HepG2 (cell line): ENCODE measurements at regions not wholly inside any gene's neighbourhood (a gene's known extent, or its start where the extent isn't known, plus 50 kb on each side); places are given as distances from the start of the nearest gene placed in this dataset.

Source experiments
- AKNA ChIP-seq: sonication (generic); formaldehyde crosslinking; IDR thresholded peaks from 2 replicates; pipeline ENCODE4 v1.4.0; 2020; ENCODE audit warnings: missing genetic modification reagents, borderline replicate concordance
- CENPT ChIP-seq: sonication (generic); formaldehyde crosslinking; IDR thresholded peaks from 2 replicates; pipeline ENCODE4 v1.8.0; 2022; ENCODE audit warnings: low read depth, mild to moderate bottlenecking, moderate library complexity, missing genetic modification reagents
- GATAD2A ChIP-seq: IDR thresholded peaks from 2 replicates; pipeline ENCODE4 v1.6.1; 2016
- NFRKB ChIP-seq: fragments of 450-650 bp; IDR thresholded peaks from 2 replicates; pipeline ENCODE4 v1.6.1; 2017
- PLSCR1 ChIP-seq: sonication (generic); formaldehyde crosslinking; IDR thresholded peaks from 2 replicates; pipeline ENCODE4 v1.5.0; 2020; ENCODE audit warnings: missing genetic modification reagents, mild to moderate bottlenecking, borderline replicate concordance
- SIN3B ChIP-seq: fragments of 150-350 bp; IDR thresholded peaks from 2 replicates; pipeline ENCODE4 v1.6.1; 2014; ENCODE audit warnings: low read length
- TARDBP ChIP-seq: sonication (generic); formaldehyde crosslinking; IDR thresholded peaks from 2 replicates; pipeline ENCODE4 v1.8.0; 2022; ENCODE audit warnings: mild to moderate bottlenecking, missing genetic modification reagents
- ZBTB43 ChIP-seq: sonication (generic); formaldehyde crosslinking; conservative IDR thresholded peaks from 2 replicates; pipeline ENCODE4 v1.4.0; 2020; ENCODE audit warnings: missing genetic modification reagents
- ZNF382 ChIP-seq: sonication (generic); formaldehyde crosslinking; IDR thresholded peaks from 2 replicates; pipeline ENCODE4 v1.5.0; 2020; ENCODE audit warnings: missing genetic modification reagents, mild to moderate bottlenecking, borderline replicate concordance
- ZNF766 ChIP-seq: sonication (generic); formaldehyde crosslinking; IDR thresholded peaks from 2 replicates; pipeline ENCODE4 v1.5.0; 2020; ENCODE audit warnings: missing genetic modification reagents, borderline replicate concordance
- ZNF770 ChIP-seq: sonication (generic); formaldehyde crosslinking; IDR thresholded peaks from 2 replicates; pipeline ENCODE4 v1.5.0; 2020; ENCODE audit warnings: mild to moderate bottlenecking, missing genetic modification reagents
- ZNF788 ChIP-seq: sonication (generic); formaldehyde crosslinking; IDR thresholded peaks from 2 replicates; pipeline ENCODE4 v1.5.0; 2020; ENCODE audit warnings: mild to moderate bottlenecking, missing genetic modification reagents, borderline replicate concordance

GRCh38 chr5:28084069-28084468 is 1045.7 kb upstream of the CDH9 start (continued):
- TF ChIP-seq AKNA (CRISPR knock-in tag): no peak
- TF ChIP-seq TARDBP (CRISPR knock-in tag): no peak
- TF ChIP-seq ZBTB43: no peak
- TF ChIP-seq ZNF766 (CRISPR knock-in tag): no peak
- no peak for TF ChIP-seq ZNF382 (CRISPR knock-in tag)
- TF ChIP-seq SIN3B: no peak
- no peak for TF ChIP-seq NFRKB
- TF ChIP-seq ZNF788 (CRISPR knock-in tag): no peak
- TF ChIP-seq ZNF770 (CRISPR knock-in tag): no peak
- no peak for TF ChIP-seq PLSCR1 (CRISPR knock-in tag)
- no peak for TF ChIP-seq GATAD2A (CRISPR knock-in tag)
- TF ChIP-seq CENPT (CRISPR knock-in tag): no peak
- TF ChIP-seq, all 625 proteins: peak for 0
